Astrocyte of the cerebellum (primary cell): ENCODE measurements at regions not wholly inside any gene's neighbourhood (a gene's known extent, or its start where the extent isn't known, plus 50 kb on each side); places are given as distances from the start of the nearest gene placed in this dataset.

Experiments
- DNase-seq: peaks from one replicate; pipeline ENCODE4 v3.0.0-alpha.2; 2011; ENCODE audit warnings: low read depth
- H3K4me3 ChIP-seq: 2 replicates; pipeline ENCODE4 v1.5.1; 2011; ENCODE audit warnings: mild to moderate bottlenecking, low read depth, low read length, moderate library complexity
- in situ Hi-C: cut with HindIII; loops from 2 replicates; pipeline ENCODE4 v1.10.0; 2017; ENCODE audit warnings: low sequenced_read_pairs
- TF ChIP-seq, protein P1 (sequence below): IDR thresholded peaks from 2 replicates; pipeline ENCODE4 v1.5.1; 2012; ENCODE audit warnings: low read length, low read depth, moderate library complexity, mild to moderate bottlenecking; ENCODE audit errors: missing control alignments

DNA sequence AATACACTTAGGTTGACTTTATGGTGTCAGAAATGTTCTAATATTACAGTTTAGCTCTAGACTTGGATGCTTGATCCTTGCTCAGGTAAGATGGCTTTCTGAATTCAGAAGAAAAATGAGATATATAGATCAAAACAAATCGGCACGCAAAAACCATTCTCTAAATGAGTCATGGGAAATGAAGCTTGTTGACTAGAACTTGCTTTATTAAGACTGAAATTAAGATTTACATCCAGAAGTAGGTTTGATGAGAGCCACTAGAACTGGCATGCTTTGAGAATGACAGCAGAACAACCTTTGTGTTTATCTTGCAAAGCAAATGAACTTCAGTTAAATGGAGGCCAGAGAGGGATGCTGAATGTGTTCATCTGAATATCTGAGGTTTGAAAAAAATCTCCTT lies 304.9 kb upstream of the KLF3 start:
- TF ChIP-seq, protein P1, sequence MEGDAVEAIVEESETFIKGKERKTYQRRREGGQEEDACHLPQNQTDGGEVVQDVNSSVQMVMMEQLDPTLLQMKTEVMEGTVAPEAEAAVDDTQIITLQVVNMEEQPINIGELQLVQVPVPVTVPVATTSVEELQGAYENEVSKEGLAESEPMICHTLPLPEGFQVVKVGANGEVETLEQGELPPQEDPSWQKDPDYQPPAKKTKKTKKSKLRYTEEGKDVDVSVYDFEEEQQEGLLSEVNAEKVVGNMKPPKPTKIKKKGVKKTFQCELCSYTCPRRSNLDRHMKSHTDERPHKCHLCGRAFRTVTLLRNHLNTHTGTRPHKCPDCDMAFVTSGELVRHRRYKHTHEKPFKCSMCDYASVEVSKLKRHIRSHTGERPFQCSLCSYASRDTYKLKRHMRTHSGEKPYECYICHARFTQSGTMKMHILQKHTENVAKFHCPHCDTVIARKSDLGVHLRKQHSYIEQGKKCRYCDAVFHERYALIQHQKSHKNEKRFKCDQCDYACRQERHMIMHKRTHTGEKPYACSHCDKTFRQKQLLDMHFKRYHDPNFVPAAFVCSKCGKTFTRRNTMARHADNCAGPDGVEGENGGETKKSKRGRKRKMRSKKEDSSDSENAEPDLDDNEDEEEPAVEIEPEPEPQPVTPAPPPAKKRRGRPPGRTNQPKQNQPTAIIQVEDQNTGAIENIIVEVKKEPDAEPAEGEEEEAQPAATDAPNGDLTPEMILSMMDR = no peak
- H3K4me3 ChIP-seq = no peak overlapping the region
- in situ Hi-C loops = no loop called here
- no peak for DNase-seq

GRCh38 chr4:38360201-38360600 lies 303.8 kb upstream of the KLF3 start:
- in situ Hi-C loops = loop anchor here (5.0 kb wide), 1 partner anchor 33 kb away; no protein-coding TSS in a partner anchor
- no peak overlapping the region for H3K4me3 ChIP-seq
- DNase-seq = no peak
- TF ChIP-seq, protein P1 = no peak

- no peak overlapping the region for H3K4me3 ChIP-seq
- TF ChIP-seq, protein P1 = no peak
- in situ Hi-C loops = loop anchor here (5.0 kb wide), 1 partner anchor 37 kb away; no protein-coding TSS in a partner anchor
- DNase-seq = no peak
Observed at GRCh38 chr4:38364383-38364963, 299.5 kb upstream of the KLF3 start.

DNA sequence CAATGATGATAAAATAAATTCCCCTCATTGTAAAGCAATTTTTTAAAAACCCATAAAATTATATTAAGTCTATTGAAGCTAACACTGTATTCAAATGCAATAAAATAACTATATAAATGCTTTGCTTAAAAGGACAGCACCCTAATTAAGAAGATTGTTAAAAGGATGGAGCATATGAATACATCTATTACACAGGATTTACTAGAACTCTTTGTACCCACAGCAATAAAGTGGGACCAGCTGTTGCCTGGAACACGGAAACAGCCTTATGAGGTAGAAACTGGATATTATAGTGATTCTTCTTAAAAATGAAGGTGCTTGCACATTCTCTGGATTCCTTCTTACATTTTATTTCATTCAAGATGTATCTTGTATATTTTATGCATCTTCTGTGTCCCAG lies 298.7 kb upstream of the KLF3 start:
- TF ChIP-seq, protein P1 = no peak
- H3K4me3 ChIP-seq = no peak overlapping the region
- in situ Hi-C loops = no loop called here
- no peak for DNase-seq

GRCh38 chr4:38365748-38366310 lies 298.2 kb upstream of the KLF3 start:
- no peak overlapping the region for H3K4me3 ChIP-seq
- in situ Hi-C loops = no loop called here
- DNase-seq = no peak
- TF ChIP-seq, protein P1 = no peak

- DNase-seq = peak; percentile 22
- in situ Hi-C loops = no loop called here
Observed at GRCh38 chr4:38366456-38366855, 297.5 kb upstream of the KLF3 start.

More at GRCh38 chr4:38366456-38366855, 297.5 kb upstream of the KLF3 start:
- H3K4me3 ChIP-seq = no peak overlapping the region
- TF ChIP-seq, protein P1 = no peak
